HG03432 (cell line): ENCODE measurements at regions not wholly inside any gene's neighbourhood (a gene's known extent, or its start where the extent isn't known, plus 50 kb on each side); places are given as distances from the start of the nearest gene placed in this dataset.

ENCODE experiments used
- ATAC-seq: cut with Tn5 transposase; IDR thresholded peaks from one replicate; pipeline ENCODE4 v1.9.1; 2021; ENCODE audit warnings: mild to moderate bottlenecking, moderate library complexity; ENCODE audit not compliant: unreplicated experiment

- no peak for ATAC-seq
Measured at GRCh38 chr2:191601060-191601459, 76.9 kb upstream of the NABP1 start.

- no peak for ATAC-seq
Measured at GRCh38 chr2:191604154-191604553, 73.8 kb upstream of the NABP1 start.

GRCh38 chr2:191607096-191607495, 70.8 kb upstream of the NABP1 start:
- no peak for ATAC-seq

GRCh38 chr2:191610756-191611155, 67.2 kb upstream of the NABP1 start:
- ATAC-seq = no peak

- peak; percentile 99 for ATAC-seq
Measured at GRCh38 chr2:191611614-191612013, 66.3 kb upstream of the NABP1 start.

GRCh38 chr2:191612496-191612895, 65.4 kb upstream of the NABP1 start:
- no peak for ATAC-seq

- ATAC-seq = no peak
Measured at GRCh38 chr2:191614759-191615158, 63.2 kb upstream of the NABP1 start.

GRCh38 chr2:191615596-191615995, 62.3 kb upstream of the NABP1 start:
- ATAC-seq = no peak

GRCh38 chr2:191617575-191617974, 60.4 kb upstream of the NABP1 start:
- peak; percentile 95 for ATAC-seq

- no peak for ATAC-seq
Measured at GRCh38 chr2:191618046-191618780, 59.7 kb upstream of the NABP1 start.

- no peak for ATAC-seq
Measured at GRCh38 chr2:191618786-191619185, 59.1 kb upstream of the NABP1 start.

- ATAC-seq = no peak
Measured at GRCh38 chr2:191620144-191620543, 57.8 kb upstream of the NABP1 start.

- no peak for ATAC-seq
Measured at GRCh38 chr2:191622374-191623320, 55.3 kb upstream of the NABP1 start.

- peak; percentile 73 for ATAC-seq
Measured at GRCh38 chr2:191625016-191625415, 52.9 kb upstream of the NABP1 start.

- no peak for ATAC-seq
Measured at GRCh38 chr2:191625446-191625845, 52.5 kb upstream of the NABP1 start.

- ATAC-seq = no peak
Measured at GRCh38 chr2:191626497-191627151, 51.3 kb upstream of the NABP1 start.

GRCh38 chr2:191627518-191627917, 50.4 kb upstream of the NABP1 start:
- no peak for ATAC-seq
